ENCODE measurements at regions not wholly inside any gene's neighbourhood (a gene's known extent, or its start where the extent isn't known, plus 50 kb on each side); places are given as distances from the start of the nearest gene placed in this dataset.

GRCh38 chr21:16441789-16442188 lies 712.0 kb downstream of the USP25 start:
- Histone ChIP-seq H3K36me3 (no peaks in the 10 kb centered on the region), H3K9me3 (no peaks in the 10 kb centered on the region), H3K4me1 (peaks cover 0 to 49% (median 15%) of the 10 kb centered on the region in 9 donors), H3K27ac (peak overlapping the region in 1 of 10 donors; percentile 1), H3K4me3 (no peak overlapping the region), H3K27me3 (no peaks in the 10 kb centered on the region)
- intact Hi-C loops (cut with DNase I): no loop called here
- ATAC-seq (no peak), DNase-seq (no peak)
- WGBS, 2 donors: 86 to 95% methylated on average over 1 of the region's 1 CpG
- no peak for TF ChIP-seq CTCF (IDR thresholded peaks at IDR 0.05)

DNA sequence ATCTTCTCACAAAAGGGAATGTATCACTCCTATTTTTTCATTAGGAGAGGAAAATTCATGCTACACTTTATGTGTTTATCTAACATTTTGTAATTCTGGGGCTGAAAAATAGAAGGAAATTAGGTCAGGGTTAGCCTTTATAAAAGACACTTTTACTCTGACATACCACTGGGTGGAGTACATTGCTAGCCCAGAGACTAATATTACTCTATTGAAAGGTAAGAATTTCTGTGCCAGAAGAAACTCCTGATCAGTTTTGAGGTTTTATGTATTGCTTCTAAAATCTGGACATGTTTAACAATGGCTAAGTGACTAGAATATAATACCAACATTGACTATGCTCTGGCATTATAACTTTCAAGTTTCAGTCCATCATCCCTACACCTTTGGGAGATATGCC lies 724.6 kb downstream of the USP25 start:
- peaks cover 3 to 83% (median 34%) of the 10 kb centered on the region in 9 donors for H3K4me1 ChIP-seq
- H3K27ac ChIP-seq: peak overlapping the region in 2 of 10 donors; percentile 3
- intact Hi-C loops (cut with DNase I): loop anchor here in 4 of 10 donors (10.0 kb wide), 4 partner anchors 80 to 590 kb away; no protein-coding TSS in a partner anchor

GRCh38 chr21:16455526-16455925 lies 725.7 kb downstream of the USP25 start:
- Histone ChIP-seq H3K4me1 (peaks cover 3 to 80% (median 34%) of the 10 kb centered on the region in 9 donors), H3K27ac (peak overlapping the region in 3 of 10 donors; percentile 12 to 68 (median 27))
- ATAC-seq: peak in 1 of 8 donors; percentile 50

More for the DNA sequence above, 724.6 kb downstream of the USP25 start:
- DNase-seq (no peak), ATAC-seq (peak; percentile 53 to 70 (median 68))
- no peak overlapping the region for H3K4me3 ChIP-seq
- H3K9me3 ChIP-seq: peaks cover 0 to under 1% (median 0%) of the 10 kb centered on the region in 11 donors
- no peaks in the 10 kb centered on the region for H3K36me3 ChIP-seq
- no peaks in the 10 kb centered on the region for H3K27me3 ChIP-seq
- peak in 6 of 9 donors; percentile 38 to 63 (median 48) for TF ChIP-seq CTCF (IDR thresholded peaks at IDR 0.05)

GRCh38 chr21:16455978-16456377 lies 726.2 kb downstream of the USP25 start:
- H3K4me1 ChIP-seq: peaks cover 3 to 75% (median 35%) of the 10 kb centered on the region in 9 donors
- H3K4me3 ChIP-seq: no peak overlapping the region
- H3K9me3 ChIP-seq: no peaks in the 10 kb centered on the region
- peak in 5 of 8 donors; percentile 8 to 55 (median 24) for ATAC-seq
- intact Hi-C loops (cut with DNase I): loop anchor here in 5 of 10 donors (5.0 to 10.0 kb wide), 6 partner anchors 39 to 589 kb away; no protein-coding TSS in a partner anchor
- H3K36me3 ChIP-seq: no peaks in the 10 kb centered on the region
- H3K27ac ChIP-seq: peak overlapping the region in 4 of 10 donors; percentile 2 to 68 (median 20)
- no peak for TF ChIP-seq CTCF (IDR thresholded peaks at IDR 0.05)
- H3K27me3 ChIP-seq: no peaks in the 10 kb centered on the region
- 33 to 51% methylated on average over 5 of the region's 5 CpGs for WGBS, 2 donors
- DNase-seq: no peak

More at GRCh38 chr21:16455526-16455925, 725.7 kb downstream of the USP25 start:
- Histone ChIP-seq H3K4me3 (no peak overlapping the region), H3K27me3 (no peaks in the 10 kb centered on the region), H3K9me3 (no peaks in the 10 kb centered on the region), H3K36me3 (no peaks in the 10 kb centered on the region)
- no peak for DNase-seq
- intact Hi-C loops (cut with DNase I): loop anchor here in 5 of 10 donors (5.0 to 10.0 kb wide), 6 partner anchors 38 to 589 kb away; no protein-coding TSS in a partner anchor
- no peak for TF ChIP-seq CTCF (IDR thresholded peaks at IDR 0.05)
- 89 to 93% methylated on average over 2 of the region's 2 CpGs for whole genome bisulfite sequencing, 2 donors
